Stomach (tissue), 4 donors: ENCODE measurements at regions not wholly inside any gene's neighbourhood (a gene's known extent, or its start where the extent isn't known, plus 50 kb on each side); places are given as distances from the start of the nearest gene placed in this dataset.

Source experiments
- CTCF ChIP-seq, 7 experiments: fragments of 450-650 bp in 4 of 7; fragments of 200-600 bp in 3 of 7; sonication (generic) in 3 of 7; IDR thresholded peaks; one replicate each; pipeline ENCODE4 v1.5.1; 2016 to 2019; ENCODE audit warnings: antibody characterized with exemption in 7 of 7, control low read depth in 2 of 7, mild to moderate bottlenecking in 1 of 7
- POLR2A ChIP-seq, 4 donors: fragments of 450-650 bp; IDR thresholded peaks; one replicate each; pipeline ENCODE4 v1.6.1; 2016; ENCODE audit warnings: antibody characterized with exemption in 4 of 4, control low read depth in 2 of 4, mild to moderate bottlenecking in 1 of 4, moderate library complexity in 1 of 4
- POLR2AphosphoS5 ChIP-seq, 3 donors: sonication (generic); formaldehyde crosslinking; IDR thresholded peaks; one replicate each; pipeline ENCODE4 v1.6.1; 2016; ENCODE audit warnings: antibody characterized with exemption in 3 of 3

DNA sequence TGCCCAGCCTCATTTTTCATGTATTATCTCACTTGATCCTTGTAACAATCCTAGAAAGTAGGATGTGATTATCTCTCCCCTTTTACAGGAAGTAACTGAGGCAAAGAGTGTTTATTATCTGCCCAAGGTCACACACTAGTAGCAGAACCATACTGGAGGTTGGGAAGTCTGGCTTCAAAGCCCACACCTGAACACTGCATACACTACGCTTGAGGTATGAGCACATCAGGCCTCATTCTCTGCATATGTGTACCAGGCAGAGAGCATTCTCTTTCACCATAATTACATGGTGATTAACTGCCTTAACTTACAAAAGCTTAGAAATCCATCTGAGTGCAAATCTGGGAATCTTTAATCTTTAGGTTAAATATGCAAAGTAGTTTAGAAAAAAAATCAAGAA lies 361.8 kb downstream of the MFSD1 start:
- no peak for TF ChIP-seq CTCF (IDR thresholded peaks at IDR 0.05)
- no peak for TF ChIP-seq POLR2A (IDR thresholded peaks at IDR 0.05)
- TF ChIP-seq POLR2AphosphoS5 (IDR thresholded peaks at IDR 0.05), result no peak
